Upper lobe of left lung (tissue), 4 donors: ENCODE measurements at regions not wholly inside any gene's neighbourhood (a gene's known extent, or its start where the extent isn't known, plus 50 kb on each side); places are given as distances from the start of the nearest gene placed in this dataset.

Source experiments
- CTCF ChIP-seq, 6 experiments: fragments of 450-650 bp in 4 of 6; fragments of 200-600 bp in 2 of 6; sonication (generic) in 2 of 6; IDR thresholded peaks; one replicate each; pipeline ENCODE4 v1.5.1; 2016 to 2019; ENCODE audit warnings: antibody characterized with exemption in 6 of 6
- POLR2A ChIP-seq, 4 donors: fragments of 450-650 bp; IDR thresholded peaks; one replicate each; pipeline ENCODE4 v1.5.1; 2016 to 2017; ENCODE audit warnings: antibody characterized with exemption in 4 of 4, mild to moderate bottlenecking in 2 of 4

GRCh38 chr15:95446854-95447253 lies 883.6 kb upstream of the NR2F2 start:
- TF ChIP-seq CTCF (IDR thresholded peaks at IDR 0.05) (no peak), POLR2A (IDR thresholded peaks at IDR 0.05) (no peak)
